ENCODE measurements at regions not wholly inside any gene's neighbourhood (a gene's known extent, or its start where the extent isn't known, plus 50 kb on each side); places are given as distances from the start of the nearest gene placed in this dataset.
"Not testable (repeated sequence)": the region's sequence is repeated elsewhere in the genome, so short reads cannot be mapped to it uniquely, and the experiment has no call there.

GRCh38 chr2:129377078-129377469, 602.4 kb upstream of the RAB6C start:
- DNase-seq (no peak), ATAC-seq (replicated peaks in 1 of 2) (no peak)
- Mint-ChIP-seq H3K27ac (no peak overlapping the region), H3K36me3 (ENCODE audit: insufficient read depth in 2 of 2) (no peaks in the 10 kb centered on the region), H3K9me3 (peaks cover 2 to 7% of the 10 kb centered on the region in 2 donors), H3K4me3 (no peak overlapping the region), H3K27me3 (ENCODE audit: low read depth) (no peaks in the 10 kb centered on the region), H3K4me1 (ENCODE audit: low read depth) (no peaks in the 10 kb centered on the region)

GRCh38 chr2:129378186-129378585, 601.3 kb upstream of the RAB6C start:
- no peak overlapping the region for H3K4me3 Mint-ChIP-seq
- no peak for DNase-seq
- H3K27ac Mint-ChIP-seq, result no peak overlapping the region
- no peak for ATAC-seq (replicated peaks in 1 of 2)
- H3K9me3 Mint-ChIP-seq, result peaks cover 3 to 13% of the 10 kb centered on the region in 2 donors
- no peaks in the 10 kb centered on the region for H3K4me1 Mint-ChIP-seq (ENCODE audit: low read depth)
- peaks cover 0 to 3% of the 10 kb centered on the region in 2 donors for H3K36me3 Mint-ChIP-seq (ENCODE audit: insufficient read depth in 2 of 2)
- no peaks in the 10 kb centered on the region for H3K27me3 Mint-ChIP-seq (ENCODE audit: low read depth)

GRCh38 chr2:129379411-129379810, 600.1 kb upstream of the RAB6C start:
- DNase-seq (no peak), ATAC-seq (replicated peaks in 1 of 2) (no peak)
- Mint-ChIP-seq H3K27ac (no peak overlapping the region), H3K4me3 (no peak overlapping the region), H3K27me3 (ENCODE audit: low read depth) (no peaks in the 10 kb centered on the region), H3K4me1 (ENCODE audit: low read depth) (no peaks in the 10 kb centered on the region), H3K36me3 (ENCODE audit: insufficient read depth in 2 of 2) (peaks cover 0 to 3% of the 10 kb centered on the region in 2 donors), H3K9me3 (peaks cover 3 to 15% of the 10 kb centered on the region in 2 donors)

- H3K4me3 Mint-ChIP-seq, result no peak overlapping the region
- peaks cover 3 to 15% of the 10 kb centered on the region in 2 donors for H3K9me3 Mint-ChIP-seq
- ATAC-seq (replicated peaks in 1 of 2), result no peak
- DNase-seq, result no peak
- no peaks in the 10 kb centered on the region for H3K4me1 Mint-ChIP-seq (ENCODE audit: low read depth)
- H3K27ac Mint-ChIP-seq, result no peak overlapping the region
- H3K36me3 Mint-ChIP-seq (ENCODE audit: insufficient read depth in 2 of 2), result peaks cover 0 to 3% of the 10 kb centered on the region in 2 donors
- H3K27me3 Mint-ChIP-seq (ENCODE audit: low read depth), result no peaks in the 10 kb centered on the region
Measured at GRCh38 chr2:129381789-129382188, 597.7 kb upstream of the RAB6C start.

- peaks cover 0 to 4% of the 10 kb centered on the region in 2 donors for H3K9me3 Mint-ChIP-seq
Measured at GRCh38 chr2:129388870-129389269, 590.6 kb upstream of the RAB6C start.

GRCh38 chr2:129393816-129394215, 585.6 kb upstream of the RAB6C start:
- Mint-ChIP-seq H3K9me3 (peaks cover 0 to 2% of the 10 kb centered on the region in 2 donors), H3K27me3 (ENCODE audit: low read depth) (no peaks in the 10 kb centered on the region), H3K27ac (no peak overlapping the region), H3K36me3 (ENCODE audit: insufficient read depth in 2 of 2) (no peaks in the 10 kb centered on the region), H3K4me3 (no peak overlapping the region), H3K4me1 (ENCODE audit: low read depth) (no peaks in the 10 kb centered on the region)
- DNase-seq (no peak), ATAC-seq (replicated peaks in 1 of 2) (no peak)

More at GRCh38 chr2:129388870-129389269, 590.6 kb upstream of the RAB6C start:
- no peak overlapping the region for H3K27ac Mint-ChIP-seq
- no peak for DNase-seq
- H3K36me3 Mint-ChIP-seq (ENCODE audit: insufficient read depth in 2 of 2), result no peaks in the 10 kb centered on the region
- no peaks in the 10 kb centered on the region for H3K4me1 Mint-ChIP-seq (ENCODE audit: low read depth)
- no peak overlapping the region for H3K4me3 Mint-ChIP-seq
- no peaks in the 10 kb centered on the region for H3K27me3 Mint-ChIP-seq (ENCODE audit: low read depth)
- no peak for ATAC-seq (replicated peaks in 1 of 2)

- ATAC-seq (replicated peaks in 1 of 2) (no peak), DNase-seq (peak in 1 of 2 donors; percentile 3)
- H3K36me3 Mint-ChIP-seq (ENCODE audit: insufficient read depth in 2 of 2), result no peaks in the 10 kb centered on the region
- no peak overlapping the region for H3K4me3 Mint-ChIP-seq
- H3K4me1 Mint-ChIP-seq (ENCODE audit: low read depth), result no peaks in the 10 kb centered on the region
- H3K27ac Mint-ChIP-seq, result no peak overlapping the region
- H3K27me3 Mint-ChIP-seq (ENCODE audit: low read depth), result no peaks in the 10 kb centered on the region
- no peaks in the 10 kb centered on the region for H3K9me3 Mint-ChIP-seq
Measured at GRCh38 chr2:129396980-129397599, 582.4 kb upstream of the RAB6C start.

GRCh38 chr2:129400826-129401225, 578.6 kb upstream of the RAB6C start:
- no peak overlapping the region for H3K4me3 Mint-ChIP-seq
- DNase-seq (no peak), ATAC-seq (replicated peaks in 1 of 2) (no peak)
- no peaks in the 10 kb centered on the region for H3K36me3 Mint-ChIP-seq (ENCODE audit: insufficient read depth in 2 of 2)
- no peaks in the 10 kb centered on the region for H3K27me3 Mint-ChIP-seq (ENCODE audit: low read depth)
- no peaks in the 10 kb centered on the region for H3K4me1 Mint-ChIP-seq (ENCODE audit: low read depth)
- H3K9me3 Mint-ChIP-seq, result no peaks in the 10 kb centered on the region
- H3K27ac Mint-ChIP-seq, result no peak overlapping the region

- H3K36me3 Mint-ChIP-seq (ENCODE audit: insufficient read depth in 2 of 2), result no peaks in the 10 kb centered on the region
- no peak overlapping the region for H3K27ac Mint-ChIP-seq
- no peaks in the 10 kb centered on the region for H3K9me3 Mint-ChIP-seq
- H3K27me3 Mint-ChIP-seq (ENCODE audit: low read depth), result no peaks in the 10 kb centered on the region
- H3K4me1 Mint-ChIP-seq (ENCODE audit: low read depth), result no peaks in the 10 kb centered on the region
- ATAC-seq (replicated peaks in 1 of 2), result no peak
- H3K4me3 Mint-ChIP-seq, result no peak overlapping the region
- no peak for DNase-seq
Measured at GRCh38 chr2:129402076-129402475, 577.4 kb upstream of the RAB6C start.

- Mint-ChIP-seq H3K27ac (no peak overlapping the region), H3K4me1 (ENCODE audit: low read depth) (no peaks in the 10 kb centered on the region), H3K4me3 (no peak overlapping the region), H3K9me3 (peaks cover 2% of the 10 kb centered on the region in 2 donors), H3K27me3 (ENCODE audit: low read depth) (no peaks in the 10 kb centered on the region), H3K36me3 (ENCODE audit: insufficient read depth in 2 of 2) (no peaks in the 10 kb centered on the region)
- DNase-seq, result no peak
- no peak for ATAC-seq (replicated peaks in 1 of 2)
Measured at GRCh38 chr2:129404000-129404685, 575.3 kb upstream of the RAB6C start.

- ATAC-seq (replicated peaks in 1 of 2), result no peak
- DNase-seq, result no peak
- Mint-ChIP-seq H3K4me1 (ENCODE audit: low read depth) (no peaks in the 10 kb centered on the region), H3K27me3 (ENCODE audit: low read depth) (no peaks in the 10 kb centered on the region), H3K27ac (no peak overlapping the region), H3K4me3 (no peak overlapping the region), H3K9me3 (peaks cover 2% of the 10 kb centered on the region in 2 donors), H3K36me3 (ENCODE audit: insufficient read depth in 2 of 2) (no peaks in the 10 kb centered on the region)
Measured at GRCh38 chr2:129408570-129408969, 570.9 kb upstream of the RAB6C start.

- H3K9me3 Mint-ChIP-seq; H3K36me3 Mint-ChIP-seq (ENCODE audit: insufficient read depth in 2 of 2); H3K4me3 Mint-ChIP-seq; H3K4me1 Mint-ChIP-seq (ENCODE audit: low read depth); DNase-seq; H3K27me3 Mint-ChIP-seq (ENCODE audit: low read depth); ATAC-seq (replicated peaks in 1 of 2); H3K27ac Mint-ChIP-seq: not testable (repeated sequence)
Measured at GRCh38 chr2:129417041-129417440, 562.4 kb upstream of the RAB6C start.

GRCh38 chr2:129422028-129422427, 557.4 kb upstream of the RAB6C start:
- peaks cover 2 to 9% of the 10 kb centered on the region in 2 donors for H3K9me3 Mint-ChIP-seq
- no peak for DNase-seq
- H3K27ac Mint-ChIP-seq, result no peak overlapping the region
- H3K4me1 Mint-ChIP-seq (ENCODE audit: low read depth), result no peaks in the 10 kb centered on the region
- ATAC-seq (replicated peaks in 1 of 2), result no peak
- H3K36me3 Mint-ChIP-seq (ENCODE audit: insufficient read depth in 2 of 2), result peaks cover 0 to 3% of the 10 kb centered on the region in 2 donors
- no peaks in the 10 kb centered on the region for H3K27me3 Mint-ChIP-seq (ENCODE audit: low read depth)
- H3K4me3 Mint-ChIP-seq, result no peak overlapping the region
